Endodermal cell (in vitro differentiated cells): ENCODE measurements at regions not wholly inside any gene's neighbourhood (a gene's known extent, or its start where the extent isn't known, plus 50 kb on each side); places are given as distances from the start of the nearest gene placed in this dataset.

Experiments
- DNase-seq: peaks from one replicate; pipeline ENCODE4 v3.0.0-alpha.2; 2017
- H3K27ac ChIP-seq: 2 replicates; pipeline ENCODE4 v1.5.1; 2013; ENCODE audit warnings: mild to moderate bottlenecking, low read depth, low read length, moderate library complexity
- H3K27me3 ChIP-seq: 2 replicates; pipeline ENCODE4 v1.6.1; 2013; ENCODE audit warnings: mild to moderate bottlenecking, low read length, moderate library complexity; ENCODE audit not compliant: insufficient read depth, control insufficient read depth, poor library complexity, severe bottlenecking
- H3K36me3 ChIP-seq: 2 replicates; pipeline ENCODE4 v1.7.0; 2013; ENCODE audit warnings: mild to moderate bottlenecking, low read length, moderate library complexity; ENCODE audit not compliant: control insufficient read depth, insufficient read depth
- H3K4me1 ChIP-seq: one replicate; pipeline ENCODE4 v1.7.0; 2013; ENCODE audit warnings: low read length; ENCODE audit not compliant: control insufficient read depth, insufficient read depth
- H3K4me3 ChIP-seq: 2 replicates; pipeline ENCODE4 v1.5.1; 2013; ENCODE audit warnings: mild to moderate bottlenecking, low read length, moderate library complexity
- H3K9ac ChIP-seq: 2 replicates; pipeline ENCODE4 v1.6.1; 2013; ENCODE audit warnings: mild to moderate bottlenecking, low read length, moderate library complexity; ENCODE audit not compliant: poor library complexity, severe bottlenecking; ENCODE audit errors: extremely low read depth
- H3K9me3 ChIP-seq: 2 replicates; pipeline ENCODE4 v1.6.1; 2013; ENCODE audit warnings: mild to moderate bottlenecking, low read length, moderate library complexity; ENCODE audit not compliant: control insufficient read depth
- H3K27ac Mint-ChIP-seq: 2 replicates; pipeline ENCODE4 v1.8.0; 2020; ENCODE audit warnings: mixed read lengths
- H3K27me3 Mint-ChIP-seq: 2 replicates; pipeline ENCODE4 v1.8.0; 2021; ENCODE audit warnings: mild to moderate bottlenecking, mixed read lengths; ENCODE audit not compliant: insufficient read depth
- H3K36me3 Mint-ChIP-seq: 2 replicates; pipeline ENCODE4 v1.8.0; 2020; ENCODE audit warnings: low read depth, mixed read lengths
- H3K4me1 Mint-ChIP-seq: 2 replicates; pipeline ENCODE4 v1.8.0; 2020; ENCODE audit warnings: mixed read lengths
- H3K4me3 Mint-ChIP-seq: 2 replicates; pipeline ENCODE4 v1.8.0; 2020; ENCODE audit warnings: mild to moderate bottlenecking, moderate library complexity, mixed read lengths
- H3K9me3 Mint-ChIP-seq: 2 replicates; pipeline ENCODE4 v1.8.0; 2020; ENCODE audit warnings: mild to moderate bottlenecking, mixed read lengths
- CTCF ChIP-seq: fragments of 200-600 bp; sonication (generic); conservative IDR thresholded peaks from 2 replicates; pipeline ENCODE4 v1.5.0; 2021; ENCODE audit warnings: antibody characterized with exemption, mild to moderate bottlenecking
- WGBS, 2 experiments: methylation state at CpG; one replicate each; pipeline versions ENCODE4 v1.1.5 to v1.1.7; 2013; ENCODE audit warnings: missing lambda C conversion rate in 2 of 2, mixed read lengths in 1 of 2; ENCODE audit not compliant: insufficient coverage in 1 of 2, insufficient read length in 1 of 2; 5-methylcytosine and 5-hydroxymethylcytosine counted together

DNA sequence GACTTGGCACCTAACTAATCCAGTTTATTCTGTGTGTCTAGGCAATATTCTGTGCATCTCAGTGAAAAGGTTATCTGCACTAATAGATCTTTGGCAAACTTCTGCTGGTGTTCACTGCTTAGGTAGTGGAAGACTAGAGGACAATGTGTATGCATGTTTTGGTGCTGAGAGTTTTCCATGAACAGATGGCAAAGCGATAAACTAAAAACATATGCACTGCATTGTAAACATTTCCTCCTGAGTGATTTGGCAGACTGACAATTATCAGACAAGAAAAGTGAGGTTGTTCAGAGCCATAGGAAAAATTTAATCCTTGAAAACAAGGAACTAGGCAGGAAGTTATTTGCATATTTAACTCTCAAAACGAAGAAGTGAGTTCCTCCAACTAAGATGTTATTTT, 400.4 kb downstream of the ATP23 start:
- WGBS, 2 experiments = 90 to 100% methylated on average over 1 to 2 of the region's 2 CpGs
- Histone ChIP-seq H3K36me3 (no peaks in the 10 kb centered on the region), H3K4me3 (no peak overlapping the region), H3K27me3 (no peaks in the 10 kb centered on the region), H3K27ac (no peak overlapping the region), H3K4me1 (no peaks in the 10 kb centered on the region), H3K9ac (no peak overlapping the region), H3K9me3 (no peaks in the 10 kb centered on the region)
- H3K27me3 Mint-ChIP-seq = no peaks in the 10 kb centered on the region
- no peak for TF ChIP-seq CTCF
- no peaks in the 10 kb centered on the region for H3K9me3 Mint-ChIP-seq
- H3K27ac Mint-ChIP-seq = no peak overlapping the region
- H3K4me1 Mint-ChIP-seq = peaks cover 6% of the 10 kb centered on the region
- no peaks in the 10 kb centered on the region for H3K36me3 Mint-ChIP-seq
- DNase-seq = no peak
- H3K4me3 Mint-ChIP-seq = no peak overlapping the region

- Mint-ChIP-seq H3K27me3 (no peaks in the 10 kb centered on the region), H3K9me3 (no peaks in the 10 kb centered on the region), H3K27ac (no peak overlapping the region), H3K36me3 (no peaks in the 10 kb centered on the region), H3K4me1 (peaks cover 3% of the 10 kb centered on the region), H3K4me3 (no peak overlapping the region)
- no peak overlapping the region for H3K9ac ChIP-seq
- WGBS, 2 experiments = 74 to 94% methylated on average over 2 of the region's 3 CpGs
- no peaks in the 10 kb centered on the region for H3K36me3 ChIP-seq
- no peak for DNase-seq
- no peak for TF ChIP-seq CTCF
- no peaks in the 10 kb centered on the region for H3K9me3 ChIP-seq
- H3K27ac ChIP-seq = no peak overlapping the region
- no peaks in the 10 kb centered on the region for H3K4me1 ChIP-seq
- no peaks in the 10 kb centered on the region for H3K27me3 ChIP-seq
- H3K4me3 ChIP-seq = no peak overlapping the region
Measured at GRCh38 chr12:58342736-58343135, 401.4 kb downstream of the ATP23 start.

DNA sequence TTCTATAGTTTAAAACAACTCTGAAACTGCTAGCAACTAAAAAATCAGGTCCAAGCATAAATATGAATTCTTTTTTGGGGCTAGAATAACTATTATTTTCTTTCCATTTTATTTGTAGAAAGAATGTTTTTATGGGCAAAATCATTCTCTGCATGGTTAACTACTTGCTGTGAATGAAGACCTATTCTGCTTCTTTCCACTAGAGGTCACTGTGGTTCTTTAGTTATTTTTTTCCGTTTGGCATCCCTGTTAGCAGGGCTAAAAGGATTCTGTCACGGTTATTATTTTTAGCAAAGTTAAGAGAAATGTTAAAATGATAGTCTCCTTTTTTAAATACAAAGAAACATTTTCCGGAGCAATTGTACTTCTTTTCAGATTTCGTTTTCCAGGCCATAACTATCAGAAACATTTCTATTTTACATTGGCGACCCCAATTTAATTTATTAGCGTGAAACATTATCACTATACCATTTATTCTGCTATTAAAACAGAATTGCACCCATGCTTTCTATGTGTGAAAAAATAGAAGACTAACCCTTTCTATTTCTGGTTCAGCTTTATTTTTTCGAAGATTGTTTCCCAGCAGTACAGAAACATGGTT, 404.8 kb downstream of the ATP23 start:
- H3K4me3 ChIP-seq = no peak overlapping the region
- 33 to 39% methylated on average over 3 to 6 of the region's 7 CpGs for WGBS, 2 experiments
- DNase-seq = no peak

More for the DNA sequence above, 404.8 kb downstream of the ATP23 start:
- peak; percentile 90 for TF ChIP-seq CTCF
- H3K9me3 Mint-ChIP-seq = peaks cover 7% of the 10 kb centered on the region
- H3K36me3 Mint-ChIP-seq = no peaks in the 10 kb centered on the region
- no peaks in the 10 kb centered on the region for H3K27me3 Mint-ChIP-seq
- Histone ChIP-seq H3K36me3 (no peaks in the 10 kb centered on the region), H3K4me1 (no peaks in the 10 kb centered on the region), H3K27ac (no peak overlapping the region), H3K27me3 (no peaks in the 10 kb centered on the region), H3K9ac (no peak overlapping the region), H3K9me3 (peaks cover 10% of the 10 kb centered on the region)
- no peak overlapping the region for H3K27ac Mint-ChIP-seq
- peaks cover 3% of the 10 kb centered on the region for H3K4me1 Mint-ChIP-seq
- H3K4me3 Mint-ChIP-seq = no peak overlapping the region
